Caco-2 (cell line): ENCODE measurements at regions not wholly inside any gene's neighbourhood (a gene's known extent, or its start where the extent isn't known, plus 50 kb on each side); places are given as distances from the start of the nearest gene placed in this dataset.

Experiments
- BruUV-seq: library from RNA; stranded (reverse); fragments of 400-500 nt; replicated peaks from 2 replicates; lab custom pipeline; 2021; lab: Mats Ljungman, UMichigan
- CTCF ChIA-PET: fragments of 300-600 bp; sonication (Branson Sonifier 250); formaldehyde crosslinking; loops from one replicate; lab custom pipeline; 2022; ENCODE audit warnings: antibody characterized with exemption; lab: Charles Lee
- POLR2A ChIA-PET: fragments of 300-600 bp; sonication (Branson Sonifier 250); formaldehyde crosslinking; loops from one replicate; lab custom pipeline; 2022; ENCODE audit warnings: antibody characterized with exemption; lab: Charles Lee
- DNase-seq, 2 experiments: peaks; one replicate each; pipeline versions ENCODE4 v3.0.0 to v3.0.0-alpha.2; 2020 to 2022
- H3K27me3 ChIP-seq: replicated peaks from 2 replicates; pipeline ENCODE4 v1.6.0; 2011; ENCODE audit warnings: low read length; ENCODE audit not compliant: control insufficient read depth, insufficient read depth
- H3K36me3 ChIP-seq: 2 replicates; pipeline ENCODE4 v1.5.1; 2011; ENCODE audit warnings: low read length; ENCODE audit not compliant: control insufficient read depth, insufficient read depth
- H3K4me1 ChIP-seq: fragments of 250-450 bp; sonication (Bioruptor Pico); 2 replicates; pipeline ENCODE4 v1.5.1; 2020; ENCODE audit warnings: mild to moderate bottlenecking
- H3K4me3 ChIP-seq: 2 replicates; pipeline ENCODE4 v1.5.1; 2011; ENCODE audit warnings: low read depth, mild to moderate bottlenecking, control low read depth, low read length
- H3K9me3 ChIP-seq: fragments of 250-450 bp; sonication (Bioruptor Pico); 2 replicates; pipeline ENCODE4 v1.5.1; 2020; ENCODE audit warnings: mild to moderate bottlenecking, moderate library complexity
- H3K27ac Mint-ChIP-seq: one replicate; pipeline ENCODE4 v1.8.0; 2022; ENCODE audit warnings: mixed read lengths; ENCODE audit not compliant: unreplicated experiment
- H3K27me3 Mint-ChIP-seq: one replicate; pipeline ENCODE4 v1.8.0; 2022; ENCODE audit warnings: mixed read lengths; ENCODE audit not compliant: insufficient read depth, unreplicated experiment
- H3K36me3 Mint-ChIP-seq: one replicate; pipeline ENCODE4 v1.8.0; 2022; ENCODE audit warnings: mild to moderate bottlenecking, mixed read lengths; ENCODE audit not compliant: insufficient read depth, unreplicated experiment
- H3K4me1 Mint-ChIP-seq: one replicate; pipeline ENCODE4 v1.8.0; 2022; ENCODE audit warnings: low read depth, mixed read lengths; ENCODE audit not compliant: unreplicated experiment
- H3K4me3 Mint-ChIP-seq: one replicate; pipeline ENCODE4 v1.8.0; 2022; ENCODE audit warnings: mild to moderate bottlenecking, moderate library complexity, mixed read lengths; ENCODE audit not compliant: unreplicated experiment
- H3K9me3 Mint-ChIP-seq: one replicate; pipeline ENCODE4 v1.8.0; 2022; ENCODE audit warnings: mixed read lengths; ENCODE audit not compliant: unreplicated experiment
- intact Hi-C: fragments of 100-400 bp; cut with micrococcal nuclease; formaldehyde crosslinking; loops from one replicate; pipeline ENCODE4 v1.10.0; 2022; ENCODE audit not compliant: unreplicated experiment
- TF ChIP-seq, protein P1 (sequence below), 2 experiments: fragments of 200-600 bp in 1 of 2; IDR thresholded peaks; 1 replicate in 1 of 2; 2 replicates in 1 of 2; pipeline versions ENCODE4 v1.5.1 to v1.8.0; 2011 to 2022; ENCODE audit warnings: antibody characterized with exemption in 1 of 2, control low read depth in 1 of 2, inconsistent platforms in 1 of 2, low read depth in 1 of 2, low read length in 1 of 2, mild to moderate bottlenecking in 1 of 2, moderate library complexity in 1 of 2; ENCODE audit not compliant: insufficient read depth in 1 of 2, severe bottlenecking in 1 of 2, unreplicated experiment in 1 of 2

- POLR2A ChIA-PET = no interaction called here
- intact Hi-C loops = no loop called here
- no peaks in the 10 kb centered on the region for H3K36me3 ChIP-seq
Observed at GRCh38 chr1:177600321-177600720, 369.5 kb downstream of the SEC16B start.

GRCh38 chr1:177597393-177597792 is 372.5 kb downstream of the SEC16B start:
- Mint-ChIP-seq H3K4me1 (no peaks in the 10 kb centered on the region), H3K36me3 (no peaks in the 10 kb centered on the region), H3K9me3 (no peaks in the 10 kb centered on the region), H3K4me3 (no peak overlapping the region), H3K27ac (no peak overlapping the region), H3K27me3 (peaks cover 3% of the 10 kb centered on the region)
- H3K4me3 ChIP-seq = no peak overlapping the region
- no peaks in the 10 kb centered on the region for H3K36me3 ChIP-seq
- BruUV-seq = no TSS peak
- no peaks in the 10 kb centered on the region for H3K9me3 ChIP-seq
- no peak for DNase-seq
- no peaks in the 10 kb centered on the region for H3K4me1 ChIP-seq
- CTCF ChIA-PET = no interaction called here
- POLR2A ChIA-PET = no interaction called here
- intact Hi-C loops = no loop called here
- TF ChIP-seq, protein P1, sequence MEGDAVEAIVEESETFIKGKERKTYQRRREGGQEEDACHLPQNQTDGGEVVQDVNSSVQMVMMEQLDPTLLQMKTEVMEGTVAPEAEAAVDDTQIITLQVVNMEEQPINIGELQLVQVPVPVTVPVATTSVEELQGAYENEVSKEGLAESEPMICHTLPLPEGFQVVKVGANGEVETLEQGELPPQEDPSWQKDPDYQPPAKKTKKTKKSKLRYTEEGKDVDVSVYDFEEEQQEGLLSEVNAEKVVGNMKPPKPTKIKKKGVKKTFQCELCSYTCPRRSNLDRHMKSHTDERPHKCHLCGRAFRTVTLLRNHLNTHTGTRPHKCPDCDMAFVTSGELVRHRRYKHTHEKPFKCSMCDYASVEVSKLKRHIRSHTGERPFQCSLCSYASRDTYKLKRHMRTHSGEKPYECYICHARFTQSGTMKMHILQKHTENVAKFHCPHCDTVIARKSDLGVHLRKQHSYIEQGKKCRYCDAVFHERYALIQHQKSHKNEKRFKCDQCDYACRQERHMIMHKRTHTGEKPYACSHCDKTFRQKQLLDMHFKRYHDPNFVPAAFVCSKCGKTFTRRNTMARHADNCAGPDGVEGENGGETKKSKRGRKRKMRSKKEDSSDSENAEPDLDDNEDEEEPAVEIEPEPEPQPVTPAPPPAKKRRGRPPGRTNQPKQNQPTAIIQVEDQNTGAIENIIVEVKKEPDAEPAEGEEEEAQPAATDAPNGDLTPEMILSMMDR (IDR thresholded peaks at IDR 0.05; ENCODE audit: insufficient read depth in 1 of 2, low read depth in 1 of 2, low read length in 1 of 2, severe bottlenecking in 1 of 2, unreplicated experiment in 1 of 2) = no peak
- no peaks in the 10 kb centered on the region for H3K27me3 ChIP-seq

More at GRCh38 chr1:177600321-177600720, 369.5 kb downstream of the SEC16B start:
- TF ChIP-seq, protein P1 (IDR thresholded peaks at IDR 0.05; ENCODE audit: insufficient read depth in 1 of 2, low read depth in 1 of 2, low read length in 1 of 2, severe bottlenecking in 1 of 2, unreplicated experiment in 1 of 2) = no peak
- H3K4me3 Mint-ChIP-seq = no peak overlapping the region
- H3K27me3 Mint-ChIP-seq = peaks cover 3% of the 10 kb centered on the region
- no peak overlapping the region for H3K27ac Mint-ChIP-seq
- Histone ChIP-seq H3K4me3 (no peak overlapping the region), H3K27me3 (no peaks in the 10 kb centered on the region), H3K9me3 (no peaks in the 10 kb centered on the region), H3K4me1 (no peaks in the 10 kb centered on the region)
- no peaks in the 10 kb centered on the region for H3K4me1 Mint-ChIP-seq
- CTCF ChIA-PET = no interaction called here
- H3K9me3 Mint-ChIP-seq = no peaks in the 10 kb centered on the region
- DNase-seq = no peak
- no peaks in the 10 kb centered on the region for H3K36me3 Mint-ChIP-seq
- no TSS peak for BruUV-seq

DNA sequence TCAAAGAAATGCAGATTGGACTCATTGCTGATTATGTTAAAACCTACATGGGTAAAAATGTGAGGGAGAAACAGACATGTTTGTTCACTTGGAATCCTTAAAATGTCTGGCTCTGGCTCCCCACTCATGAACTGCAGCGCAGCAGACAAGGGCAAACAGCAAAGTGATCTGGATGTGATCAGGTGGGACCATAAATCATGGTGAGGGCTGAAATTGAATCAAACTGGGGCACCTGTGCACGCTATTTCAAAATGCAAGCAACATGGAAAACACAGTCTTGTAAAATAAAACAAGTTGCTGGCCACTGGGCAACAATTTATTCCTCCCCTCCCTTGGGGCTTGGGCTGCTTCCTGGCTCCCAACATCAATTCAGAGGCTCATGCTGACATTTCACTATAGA is 373.4 kb downstream of the SEC16B start:
- ChIA-PET POLR2A (no interaction called here), CTCF (no interaction called here)
- BruUV-seq = no TSS peak
- TF ChIP-seq, protein P1 (IDR thresholded peaks at IDR 0.05; ENCODE audit: insufficient read depth in 1 of 2, low read depth in 1 of 2, low read length in 1 of 2, severe bottlenecking in 1 of 2, unreplicated experiment in 1 of 2) = no peak
- Histone ChIP-seq H3K4me3 (no peak overlapping the region), H3K36me3 (no peaks in the 10 kb centered on the region), H3K27me3 (no peaks in the 10 kb centered on the region), H3K9me3 (no peaks in the 10 kb centered on the region), H3K4me1 (no peaks in the 10 kb centered on the region)
- intact Hi-C loops = no loop called here
- H3K9me3 Mint-ChIP-seq = no peaks in the 10 kb centered on the region
- H3K27ac Mint-ChIP-seq = no peak overlapping the region
- DNase-seq = no peak
- H3K27me3 Mint-ChIP-seq = peaks cover 3% of the 10 kb centered on the region
- no peaks in the 10 kb centered on the region for H3K36me3 Mint-ChIP-seq
- H3K4me1 Mint-ChIP-seq = no peaks in the 10 kb centered on the region
- no peak overlapping the region for H3K4me3 Mint-ChIP-seq
